Panc1 (cell line): ENCODE measurements at regions not wholly inside any gene's neighbourhood (a gene's known extent, or its start where the extent isn't known, plus 50 kb on each side); places are given as distances from the start of the nearest gene placed in this dataset.

Experiments
- ATAC-seq: fragments of 200-7000 bp; cut with Tn5 transposase; 2 replicates; pipeline ENCODE4 v1.9.1; 2020; ENCODE audit warnings: mild to moderate bottlenecking, moderate library complexity
- BruUV-seq: library from RNA; stranded (reverse); fragments of 400-500 nt; replicated peaks from 2 replicates; lab custom pipeline; 2021; lab: Mats Ljungman, UMichigan
- CTCF ChIA-PET: fragments of 300-600 bp; sonication (Branson Sonifier 250); formaldehyde crosslinking; loops from one replicate; lab custom pipeline; 2022; ENCODE audit warnings: antibody characterized with exemption; lab: Charles Lee
- POLR2A ChIA-PET: fragments of 300-600 bp; sonication (Branson Sonifier 250); formaldehyde crosslinking; loops from one replicate; lab custom pipeline; 2022; ENCODE audit warnings: antibody characterized with exemption; lab: Charles Lee
- DNase-seq: peaks from one replicate; pipeline ENCODE4 v3.0.0-alpha.2; 2010; ENCODE audit warnings: low read depth, low spot score
- H3K27ac ChIP-seq: 2 replicates; pipeline ENCODE4 v1.5.1; 2011; ENCODE audit warnings: mild to moderate bottlenecking, low read length, inconsistent platforms
- H3K27me3 ChIP-seq: fragments of 200-500 bp; sonication (Bioruptor generic); 2 replicates; pipeline ENCODE4 v1.6.0; 2014; ENCODE audit warnings: low read length, inconsistent platforms; ENCODE audit not compliant: control insufficient read depth, insufficient read depth
- H3K36me3 ChIP-seq: fragments of 200-500 bp; sonication (Bioruptor generic); 2 replicates; pipeline ENCODE4 v1.5.1; 2014; ENCODE audit warnings: inconsistent platforms, mild to moderate bottlenecking, low read length, moderate library complexity; ENCODE audit not compliant: control insufficient read depth, insufficient read depth
- H3K4me1 ChIP-seq: 2 replicates; pipeline ENCODE4 v1.5.1; 2011; ENCODE audit warnings: inconsistent platforms, mild to moderate bottlenecking, low read length, moderate library complexity; ENCODE audit not compliant: control insufficient read depth, insufficient read depth
- H3K4me3 ChIP-seq, 2 experiments: 2 replicates each; pipeline ENCODE4 v1.5.1; 2011 to 2012; ENCODE audit warnings: low read depth in 2 of 2, low read length in 2 of 2, mild to moderate bottlenecking in 2 of 2, inconsistent platforms in 1 of 2, moderate library complexity in 1 of 2
- H3K9me3 ChIP-seq: fragments of 200-500 bp; sonication (Bioruptor generic); 2 replicates; pipeline ENCODE4 v1.5.1; 2014; ENCODE audit warnings: low read depth, mild to moderate bottlenecking, inconsistent platforms, low read length, moderate library complexity; ENCODE audit not compliant: control insufficient read depth, insufficient read depth
- POLR2AphosphoS5 ChIP-seq: IDR thresholded peaks from 2 replicates; pipeline ENCODE4 v1.6.1; 2012; ENCODE audit warnings: mild to moderate bottlenecking, low read depth, low read length, moderate library complexity
- SIN3A ChIP-seq: IDR thresholded peaks from 2 replicates; pipeline ENCODE4 v1.6.1; 2012; ENCODE audit warnings: low read depth, mild to moderate bottlenecking, low read length, moderate library complexity, borderline replicate concordance; ENCODE audit not compliant: insufficient read depth
- TCF7L2 ChIP-seq: IDR thresholded peaks from 2 replicates; pipeline ENCODE4 v1.6.1; 2011; ENCODE audit warnings: mild to moderate bottlenecking, low read depth, low read length, inconsistent platforms
- in situ Hi-C: cut with HindIII; loops from 2 replicates; pipeline ENCODE4 v1.10.0; 2016; ENCODE audit warnings: low sequenced_read_pairs, low pct_unique_long_range_greater_than_20kb
- intact Hi-C: fragments of 100-400 bp; cut with micrococcal nuclease; formaldehyde crosslinking; loops from one replicate; pipeline ENCODE4 v1.10.0; 2022; ENCODE audit not compliant: unreplicated experiment
- TF ChIP-seq, protein P1 (sequence below): fragments of 450-650 bp; IDR thresholded peaks from 2 replicates; pipeline ENCODE4 v1.5.1; 2017; ENCODE audit warnings: mild to moderate bottlenecking
- TF ChIP-seq, protein P2 (sequence below), 2 experiments: IDR thresholded peaks; 2 replicates each; pipeline ENCODE4 v1.6.1; 2011 to 2012; ENCODE audit warnings: low read depth in 2 of 2, control low read depth in 1 of 2, low read length in 1 of 2, mild to moderate bottlenecking in 1 of 2, moderate library complexity in 1 of 2; ENCODE audit not compliant: insufficient read depth in 1 of 2

DNA sequence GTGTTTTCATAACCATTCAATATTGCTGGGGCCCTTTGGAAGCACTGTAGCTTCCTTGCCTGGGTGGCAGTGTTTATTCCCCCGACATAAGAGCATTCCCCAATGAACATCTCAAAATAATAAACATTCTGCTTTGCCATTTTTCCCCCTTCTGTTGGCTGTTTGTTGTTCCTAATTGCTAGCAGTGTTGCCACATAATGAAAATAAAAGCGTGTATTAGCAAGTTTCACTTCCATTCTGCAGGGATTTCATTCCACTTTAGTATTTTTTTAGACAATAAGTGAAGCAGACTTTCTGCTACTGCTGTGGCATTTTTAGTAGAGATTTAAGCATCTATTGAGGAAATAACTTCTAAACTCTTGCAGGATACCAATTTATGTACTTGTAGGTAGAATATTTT lies 154.7 kb upstream of the GALNT13 start:
- Histone ChIP-seq H3K4me1 (no peaks in the 10 kb centered on the region), H3K27ac (no peak overlapping the region), H3K27me3 (no peaks in the 10 kb centered on the region), H3K36me3 (no peaks in the 10 kb centered on the region), H3K4me3 (no peak overlapping the region), H3K9me3 (no peaks in the 10 kb centered on the region)
- DNase-seq (no peak), ATAC-seq (no peak)
- intact Hi-C loops (no loop called here), in situ Hi-C loops (no loop called here)
- POLR2A ChIA-PET = no interaction called here
- CTCF ChIA-PET = no interaction called here
- no TSS peak for BruUV-seq
- TF ChIP-seq, protein P1, sequence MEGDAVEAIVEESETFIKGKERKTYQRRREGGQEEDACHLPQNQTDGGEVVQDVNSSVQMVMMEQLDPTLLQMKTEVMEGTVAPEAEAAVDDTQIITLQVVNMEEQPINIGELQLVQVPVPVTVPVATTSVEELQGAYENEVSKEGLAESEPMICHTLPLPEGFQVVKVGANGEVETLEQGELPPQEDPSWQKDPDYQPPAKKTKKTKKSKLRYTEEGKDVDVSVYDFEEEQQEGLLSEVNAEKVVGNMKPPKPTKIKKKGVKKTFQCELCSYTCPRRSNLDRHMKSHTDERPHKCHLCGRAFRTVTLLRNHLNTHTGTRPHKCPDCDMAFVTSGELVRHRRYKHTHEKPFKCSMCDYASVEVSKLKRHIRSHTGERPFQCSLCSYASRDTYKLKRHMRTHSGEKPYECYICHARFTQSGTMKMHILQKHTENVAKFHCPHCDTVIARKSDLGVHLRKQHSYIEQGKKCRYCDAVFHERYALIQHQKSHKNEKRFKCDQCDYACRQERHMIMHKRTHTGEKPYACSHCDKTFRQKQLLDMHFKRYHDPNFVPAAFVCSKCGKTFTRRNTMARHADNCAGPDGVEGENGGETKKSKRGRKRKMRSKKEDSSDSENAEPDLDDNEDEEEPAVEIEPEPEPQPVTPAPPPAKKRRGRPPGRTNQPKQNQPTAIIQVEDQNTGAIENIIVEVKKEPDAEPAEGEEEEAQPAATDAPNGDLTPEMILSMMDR = no peak
- no peak for TF ChIP-seq POLR2AphosphoS5
- no peak for TF ChIP-seq SIN3A
- no peak for TF ChIP-seq TCF7L2
- TF ChIP-seq, protein P2, sequence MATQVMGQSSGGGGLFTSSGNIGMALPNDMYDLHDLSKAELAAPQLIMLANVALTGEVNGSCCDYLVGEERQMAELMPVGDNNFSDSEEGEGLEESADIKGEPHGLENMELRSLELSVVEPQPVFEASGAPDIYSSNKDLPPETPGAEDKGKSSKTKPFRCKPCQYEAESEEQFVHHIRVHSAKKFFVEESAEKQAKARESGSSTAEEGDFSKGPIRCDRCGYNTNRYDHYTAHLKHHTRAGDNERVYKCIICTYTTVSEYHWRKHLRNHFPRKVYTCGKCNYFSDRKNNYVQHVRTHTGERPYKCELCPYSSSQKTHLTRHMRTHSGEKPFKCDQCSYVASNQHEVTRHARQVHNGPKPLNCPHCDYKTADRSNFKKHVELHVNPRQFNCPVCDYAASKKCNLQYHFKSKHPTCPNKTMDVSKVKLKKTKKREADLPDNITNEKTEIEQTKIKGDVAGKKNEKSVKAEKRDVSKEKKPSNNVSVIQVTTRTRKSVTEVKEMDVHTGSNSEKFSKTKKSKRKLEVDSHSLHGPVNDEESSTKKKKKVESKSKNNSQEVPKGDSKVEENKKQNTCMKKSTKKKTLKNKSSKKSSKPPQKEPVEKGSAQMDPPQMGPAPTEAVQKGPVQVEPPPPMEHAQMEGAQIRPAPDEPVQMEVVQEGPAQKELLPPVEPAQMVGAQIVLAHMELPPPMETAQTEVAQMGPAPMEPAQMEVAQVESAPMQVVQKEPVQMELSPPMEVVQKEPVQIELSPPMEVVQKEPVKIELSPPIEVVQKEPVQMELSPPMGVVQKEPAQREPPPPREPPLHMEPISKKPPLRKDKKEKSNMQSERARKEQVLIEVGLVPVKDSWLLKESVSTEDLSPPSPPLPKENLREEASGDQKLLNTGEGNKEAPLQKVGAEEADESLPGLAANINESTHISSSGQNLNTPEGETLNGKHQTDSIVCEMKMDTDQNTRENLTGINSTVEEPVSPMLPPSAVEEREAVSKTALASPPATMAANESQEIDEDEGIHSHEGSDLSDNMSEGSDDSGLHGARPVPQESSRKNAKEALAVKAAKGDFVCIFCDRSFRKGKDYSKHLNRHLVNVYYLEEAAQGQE (IDR thresholded peaks at IDR 0.05; ENCODE audit: insufficient read depth in 1 of 2, low read depth in 2 of 2, low read length in 1 of 2) = no peak

DNA sequence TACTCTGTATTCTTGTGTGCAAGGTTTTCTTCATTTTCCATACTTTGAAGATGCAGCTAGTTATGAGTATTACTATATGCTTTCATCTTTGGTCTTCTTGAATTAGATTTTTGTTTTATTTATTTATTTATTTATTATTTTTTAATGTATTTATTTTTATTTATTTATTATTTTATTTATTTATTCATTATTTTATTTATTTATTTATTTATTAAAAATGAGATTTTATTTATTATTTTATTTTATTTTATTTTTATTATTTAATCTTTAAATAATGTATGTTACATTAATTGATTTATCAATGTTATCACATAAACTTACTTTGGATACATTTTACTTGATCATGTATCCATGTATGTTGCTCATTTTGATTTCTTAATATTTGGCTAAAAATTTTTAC lies 132.3 kb upstream of the GALNT13 start:
- no TSS peak for BruUV-seq
- no peaks in the 10 kb centered on the region for H3K27me3 ChIP-seq
- ChIA-PET POLR2A (no interaction called here), CTCF (no interaction called here)
- H3K36me3 ChIP-seq = no peaks in the 10 kb centered on the region
- in situ Hi-C loops = no loop called here
- DNase-seq = no peak
- no peaks in the 10 kb centered on the region for H3K9me3 ChIP-seq
- no peak overlapping the region for H3K4me3 ChIP-seq
- ATAC-seq = no peak
- H3K27ac ChIP-seq = no peak overlapping the region
- intact Hi-C loops = no loop called here
- H3K4me1 ChIP-seq = no peaks in the 10 kb centered on the region
- TF ChIP-seq, protein P2 (IDR thresholded peaks at IDR 0.05; ENCODE audit: insufficient read depth in 1 of 2, low read depth in 2 of 2, low read length in 1 of 2) = no peak
- TF ChIP-seq TCF7L2 = no peak
- TF ChIP-seq, protein P1 = no peak
- no peak for TF ChIP-seq SIN3A
- no peak for TF ChIP-seq POLR2AphosphoS5
